Neural cell (in vitro differentiated cells): ENCODE measurements at regions not wholly inside any gene's neighbourhood (a gene's known extent, or its start where the extent isn't known, plus 50 kb on each side); places are given as distances from the start of the nearest gene placed in this dataset.

Experiments used
- CTCF ChIP-seq: fragments of 450-650 bp; IDR thresholded peaks from 2 replicates; pipeline ENCODE4 v1.5.1; 2014; ENCODE audit warnings: antibody characterized with exemption, mild to moderate bottlenecking, moderate library complexity; ENCODE audit not compliant: poor library complexity, severe bottlenecking
- EP300 ChIP-seq: fragments of 450-650 bp; conservative IDR thresholded peaks from 2 replicates; pipeline ENCODE4 v1.6.1; 2014; ENCODE audit warnings: antibody characterized with exemption, mild to moderate bottlenecking, moderate library complexity; ENCODE audit not compliant: poor library complexity, severe bottlenecking
- EZH2 ChIP-seq: fragments of 200-600, 300-800 bp; shearing (Covaris generic), sonication (generic); IDR thresholded peaks from 2 replicates; pipeline ENCODE4 v1.6.1; 2014; ENCODE audit warnings: antibody characterized with exemption, low read length, borderline replicate concordance, mild to moderate bottlenecking; ENCODE audit not compliant: insufficient read depth, poor library complexity, severe bottlenecking
- POLR2AphosphoS5 ChIP-seq: IDR thresholded peaks from 2 replicates; pipeline ENCODE4 v1.6.1; 2012
- REST ChIP-seq: IDR thresholded peaks from 2 replicates; pipeline ENCODE4 v1.6.1; 2012; ENCODE audit warnings: borderline replicate concordance
- TAF1 ChIP-seq: IDR thresholded peaks from 2 replicates; pipeline ENCODE4 v1.6.1; 2012; ENCODE audit warnings: low read depth

- TF ChIP-seq CTCF: no peak
- TF ChIP-seq REST: no peak
- TF ChIP-seq TAF1: no peak
- no peak for TF ChIP-seq EZH2
- TF ChIP-seq POLR2AphosphoS5: no peak
- TF ChIP-seq EP300: no peak
These were observed 425.1 kb upstream of the ADAMTS5 start for GRCh38 chr21:27391990-27392389.
